Effector CD8-positive, alpha-beta T cell (primary cell): ENCODE measurements at regions not wholly inside any gene's neighbourhood (a gene's known extent, or its start where the extent isn't known, plus 50 kb on each side); places are given as distances from the start of the nearest gene placed in this dataset.
"Not testable (repeated sequence)": the region's sequence is repeated elsewhere in the genome, so short reads cannot be mapped to it uniquely, and the experiment has no call there.

ENCODE experiments used
- DNase-seq: peaks from one replicate; lab custom pipeline; 2025; lab: John Stamatoyannopoulos, UW

GRCh38 chr3:21989341-21990042, 238.5 kb upstream of the ZNF385D start:
- no peak for DNase-seq

- DNase-seq, result no peak
Measured at GRCh38 chr3:21991061-21991460, 240.1 kb upstream of the ZNF385D start.

- no peak for DNase-seq
Measured at GRCh38 chr3:21995079-21995607, 244.1 kb upstream of the ZNF385D start.

- DNase-seq, result no peak
Measured at GRCh38 chr3:22007368-22007767, 256.4 kb upstream of the ZNF385D start.

GRCh38 chr3:22010997-22011396, 260.0 kb upstream of the ZNF385D start:
- DNase-seq, result no peak

GRCh38 chr3:22012471-22012870, 261.5 kb upstream of the ZNF385D start:
- no peak for DNase-seq

- DNase-seq, result no peak
Measured at GRCh38 chr3:22013641-22014040, 262.6 kb upstream of the ZNF385D start.

GRCh38 chr3:22016197-22016596, 265.2 kb upstream of the ZNF385D start:
- DNase-seq, result no peak

GRCh38 chr3:22024638-22025037, 273.6 kb upstream of the ZNF385D start:
- not testable (repeated sequence) for DNase-seq

GRCh38 chr3:22029480-22029879, 278.5 kb upstream of the ZNF385D start:
- no peak for DNase-seq

- DNase-seq, result no peak
Measured at GRCh38 chr3:22039161-22039560, 288.2 kb upstream of the ZNF385D start.

GRCh38 chr3:22040150-22040549, 289.1 kb upstream of the ZNF385D start:
- DNase-seq, result no peak

- DNase-seq, result no peak
Measured at GRCh38 chr3:22045882-22046281, 294.9 kb upstream of the ZNF385D start.

GRCh38 chr3:22063500-22063899, 312.5 kb upstream of the ZNF385D start:
- no peak for DNase-seq

- no peak for DNase-seq
Measured at GRCh38 chr3:22068619-22069018, 317.6 kb upstream of the ZNF385D start.

- DNase-seq, result no peak
Measured at GRCh38 chr3:22088204-22088603, 337.2 kb upstream of the ZNF385D start.

GRCh38 chr3:22089284-22089683, 338.3 kb upstream of the ZNF385D start:
- DNase-seq, result no peak

- DNase-seq, result no peak
Measured at GRCh38 chr3:22091329-22091728, 340.3 kb upstream of the ZNF385D start.

GRCh38 chr3:22098021-22098420, 347.0 kb upstream of the ZNF385D start:
- DNase-seq, result no peak

- DNase-seq, result no peak
Measured at GRCh38 chr3:22101351-22101750, 350.3 kb upstream of the ZNF385D start.

- no peak for DNase-seq
Measured at GRCh38 chr3:22101811-22102210, 350.8 kb upstream of the ZNF385D start.

- DNase-seq, result no peak
Measured at GRCh38 chr3:22103423-22103822, 352.4 kb upstream of the ZNF385D start.

- DNase-seq, result no peak
Measured at GRCh38 chr3:22106213-22106896, 355.3 kb upstream of the ZNF385D start.
